ENCODE measurements at regions not wholly inside any gene's neighbourhood (a gene's known extent, or its start where the extent isn't known, plus 50 kb on each side); places are given as distances from the start of the nearest gene placed in this dataset.
A peak's percentile ranks its signal among the peaks of the same experiment; 100 is the strongest.

- in situ Hi-C loops (cut with MboI; ENCODE audit: low pct_ligation_motif_present in 1 of 4, low pct_unique_long_range_greater_than_20kb in 1 of 4, low sequenced_read_pairs in 3 of 4) = no loop called here
- Histone ChIP-seq H3K9me3 (no peaks in the 10 kb centered on the region), H3K36me3 (no peaks in the 10 kb centered on the region), H3K27ac (no peak overlapping the region), H3K4me1 (peaks cover 0 to 4% (median 0%) of the 10 kb centered on the region in 4 donors), H3K4me3 (no peak overlapping the region), H3K27me3 (no peaks in the 10 kb centered on the region)
- intact Hi-C loops (cut with DNase I; ENCODE audit: low total_unique reads) = no loop called here
- WGBS, 2 donors (ENCODE audit: low coverage in 1 of 2) = 76 to 87% methylated on average over 2 to 7 of the region's 7 CpGs
- no peak for DNase-seq
- TF ChIP-seq CTCF (IDR thresholded peaks at IDR 0.05) (no peak), POLR2AphosphoS5 (IDR thresholded peaks at IDR 0.05) (no peak), POLR2A (IDR thresholded peaks at IDR 0.05) (no peak), EP300 (IDR thresholded peaks at IDR 0.05; ENCODE audit: low read depth) (no peak)
Observed at GRCh38 chr2:236740506-236740905, 170.9 kb downstream of the ACKR3 start.

- DNase-seq = no peak
Observed at GRCh38 chr2:236743039-236743920, 173.7 kb downstream of the ACKR3 start.

GRCh38 chr2:236743921-236744280 is 174.3 kb downstream of the ACKR3 start:
- peak overlapping the region in 3 of 4 donors; percentile 26 to 57 (median 27) for H3K27ac ChIP-seq
- WGBS, 2 donors (ENCODE audit: low coverage in 1 of 2) = 61 to 100% methylated on average over 1 of the region's 1 CpG
- DNase-seq = no peak
- no peaks in the 10 kb centered on the region for H3K9me3 ChIP-seq
- no peaks in the 10 kb centered on the region for H3K36me3 ChIP-seq
- H3K4me3 ChIP-seq = no peak overlapping the region
- peaks cover 0 to 4% (median 0%) of the 10 kb centered on the region in 4 donors for H3K4me1 ChIP-seq
- in situ Hi-C loops (cut with MboI; ENCODE audit: low pct_ligation_motif_present in 1 of 4, low pct_unique_long_range_greater_than_20kb in 1 of 4, low sequenced_read_pairs in 3 of 4) = no loop called here
- intact Hi-C loops (cut with DNase I; ENCODE audit: low total_unique reads) = no loop called here
- TF ChIP-seq POLR2A (IDR thresholded peaks at IDR 0.05) = no peak
- no peak for TF ChIP-seq CTCF (IDR thresholded peaks at IDR 0.05)
- no peak for TF ChIP-seq EP300 (IDR thresholded peaks at IDR 0.05; ENCODE audit: low read depth)
- no peak for TF ChIP-seq POLR2AphosphoS5 (IDR thresholded peaks at IDR 0.05)
- no peaks in the 10 kb centered on the region for H3K27me3 ChIP-seq

More at GRCh38 chr2:236743039-236743920, 173.7 kb downstream of the ACKR3 start:
- H3K4me1 ChIP-seq = peaks cover 0 to 4% (median 0%) of the 10 kb centered on the region in 4 donors
- intact Hi-C loops (cut with DNase I; ENCODE audit: low total_unique reads) (no loop called here), in situ Hi-C loops (cut with MboI; ENCODE audit: low pct_ligation_motif_present in 1 of 4, low pct_unique_long_range_greater_than_20kb in 1 of 4, low sequenced_read_pairs in 3 of 4) (no loop called here)
- no peak for TF ChIP-seq EP300 (IDR thresholded peaks at IDR 0.05; ENCODE audit: low read depth)
- no peaks in the 10 kb centered on the region for H3K27me3 ChIP-seq
- 69 to 85% methylated on average over 11 to 14 of the region's 14 CpGs for WGBS, 2 donors (ENCODE audit: low coverage in 1 of 2)
- no peak overlapping the region for H3K4me3 ChIP-seq
- no peaks in the 10 kb centered on the region for H3K9me3 ChIP-seq
- no peaks in the 10 kb centered on the region for H3K36me3 ChIP-seq
- H3K27ac ChIP-seq = peak overlapping the region; percentile 26 to 57 (median 36)

GRCh38 chr2:236744281-236744705 is 174.7 kb downstream of the ACKR3 start:
- H3K27me3 ChIP-seq = no peaks in the 10 kb centered on the region
- TF ChIP-seq CTCF (IDR thresholded peaks at IDR 0.05) (no peak), POLR2AphosphoS5 (IDR thresholded peaks at IDR 0.05) (no peak), EP300 (IDR thresholded peaks at IDR 0.05; ENCODE audit: low read depth) (no peak), POLR2A (IDR thresholded peaks at IDR 0.05) (no peak)
- H3K4me1 ChIP-seq = peaks cover 0 to 4% (median 0%) of the 10 kb centered on the region in 4 donors
- intact Hi-C loops (cut with DNase I; ENCODE audit: low total_unique reads) (no loop called here), in situ Hi-C loops (cut with MboI; ENCODE audit: low pct_ligation_motif_present in 1 of 4, low pct_unique_long_range_greater_than_20kb in 1 of 4, low sequenced_read_pairs in 3 of 4) (no loop called here)
- H3K4me3 ChIP-seq = no peak overlapping the region
- H3K36me3 ChIP-seq = no peaks in the 10 kb centered on the region
- H3K27ac ChIP-seq = peak overlapping the region in 3 of 4 donors; percentile 26 to 57 (median 27)
- 79 to 83% methylated on average over 6 of the region's 6 CpGs for WGBS, 2 donors (ENCODE audit: low coverage in 1 of 2)
- DNase-seq = no peak
- H3K9me3 ChIP-seq = no peaks in the 10 kb centered on the region
